HepG2 (cell line): ENCODE measurements at regions not wholly inside any gene's neighbourhood (a gene's known extent, or its start where the extent isn't known, plus 50 kb on each side); places are given as distances from the start of the nearest gene placed in this dataset.

ENCODE experiments used
- CBX5 ChIP-seq: sonication (generic); formaldehyde crosslinking; IDR thresholded peaks from 2 replicates; pipeline ENCODE4 v1.4.0; 2020; ENCODE audit warnings: missing genetic modification reagents, borderline replicate concordance
- CEBPB ChIP-seq: IDR thresholded peaks from 2 replicates; pipeline ENCODE4 v1.6.1; 2011; ENCODE audit warnings: low read depth, low read length, improper control_type of control experiment, borderline replicate concordance
- CREB1 ChIP-seq, 2 experiments: fragments of 450-650 bp in 1 of 2; IDR thresholded peaks; 2 replicates each; pipeline ENCODE4 v1.6.1; 2016 to 2017; ENCODE audit warnings: control low read depth in 1 of 2, mild to moderate bottlenecking in 1 of 2, missing compliant biosample characterization in 1 of 2, missing genetic modification characterization in 1 of 2
- EP300 ChIP-seq, 3 experiments: sonication (generic) in 1 of 3; formaldehyde crosslinking in 1 of 3; IDR thresholded peaks; 2 replicates each; pipeline versions ENCODE4 v1.5.1 to v1.6.1; 2011 to 2020; ENCODE audit warnings: low read depth in 2 of 3, low read length in 2 of 3, borderline replicate concordance in 1 of 3, improper control_type of control experiment in 1 of 3, mild to moderate bottlenecking in 1 of 3, missing genetic modification reagents in 1 of 3, moderate library complexity in 1 of 3
- NONO ChIP-seq, 2 experiments: fragments of 450-650 bp in 1 of 2; sonication (generic) in 1 of 2; formaldehyde crosslinking in 1 of 2; IDR thresholded peaks in 1 of 2; conservative IDR thresholded peaks in 1 of 2; 2 replicates each; pipeline versions ENCODE4 v1.6.1 to v1.8.0; 2017 to 2022; ENCODE audit warnings: mild to moderate bottlenecking in 1 of 2, missing genetic modification reagents in 1 of 2, moderate library complexity in 1 of 2
- NR2C2 ChIP-seq: sonication (generic); formaldehyde crosslinking; IDR thresholded peaks from 2 replicates; pipeline ENCODE4 v1.4.0; 2020; ENCODE audit warnings: missing genetic modification reagents, mild to moderate bottlenecking, moderate library complexity, borderline replicate concordance
- PITX1 ChIP-seq: sonication (generic); formaldehyde crosslinking; IDR thresholded peaks from 2 replicates; pipeline ENCODE4 v1.5.1; 2020; ENCODE audit warnings: mild to moderate bottlenecking, missing genetic modification reagents
- SOX6 ChIP-seq, 2 experiments: fragments of 450-650 bp in 1 of 2; sonication (generic) in 1 of 2; formaldehyde crosslinking in 1 of 2; IDR thresholded peaks; 2 replicates each; pipeline versions ENCODE4 v1.4.0 to v1.6.1; 2017 to 2020; ENCODE audit warnings: antibody characterized with exemption in 1 of 2, mild to moderate bottlenecking in 1 of 2, missing genetic modification reagents in 1 of 2
- TBX3 ChIP-seq: fragments of 450-650 bp; IDR thresholded peaks from 2 replicates; pipeline ENCODE4 v1.6.1; 2017; ENCODE audit warnings: antibody characterized with exemption, mild to moderate bottlenecking, inconsistent platforms, borderline replicate concordance
- ZNF563 ChIP-seq: sonication (generic); formaldehyde crosslinking; IDR thresholded peaks from 2 replicates; pipeline ENCODE4 v1.8.0; 2022; ENCODE audit warnings: mild to moderate bottlenecking, moderate library complexity, missing genetic modification reagents
- TF ChIP-seq, protein P1 (sequence below): sonication (generic); formaldehyde crosslinking; IDR thresholded peaks from 2 replicates; pipeline ENCODE4 v1.4.0; 2020; ENCODE audit warnings: mild to moderate bottlenecking, missing genetic modification reagents
- TF ChIP-seq, protein P2 (sequence below): sonication (generic); formaldehyde crosslinking; IDR thresholded peaks from 2 replicates; pipeline ENCODE4 v1.9.0; 2021; ENCODE audit warnings: mild to moderate bottlenecking, missing genetic modification reagents
- TF ChIP-seq, protein P3 (sequence below): sonication (generic); formaldehyde crosslinking; IDR thresholded peaks from 2 replicates; pipeline ENCODE4 v1.5.0; 2020; ENCODE audit warnings: mild to moderate bottlenecking, missing genetic modification reagents
- TF ChIP-seq, protein P4 (sequence below): sonication (generic); formaldehyde crosslinking; IDR thresholded peaks from 2 replicates; pipeline ENCODE4 v1.4.0; 2020; ENCODE audit warnings: missing genetic modification reagents, mild to moderate bottlenecking, borderline replicate concordance

DNA sequence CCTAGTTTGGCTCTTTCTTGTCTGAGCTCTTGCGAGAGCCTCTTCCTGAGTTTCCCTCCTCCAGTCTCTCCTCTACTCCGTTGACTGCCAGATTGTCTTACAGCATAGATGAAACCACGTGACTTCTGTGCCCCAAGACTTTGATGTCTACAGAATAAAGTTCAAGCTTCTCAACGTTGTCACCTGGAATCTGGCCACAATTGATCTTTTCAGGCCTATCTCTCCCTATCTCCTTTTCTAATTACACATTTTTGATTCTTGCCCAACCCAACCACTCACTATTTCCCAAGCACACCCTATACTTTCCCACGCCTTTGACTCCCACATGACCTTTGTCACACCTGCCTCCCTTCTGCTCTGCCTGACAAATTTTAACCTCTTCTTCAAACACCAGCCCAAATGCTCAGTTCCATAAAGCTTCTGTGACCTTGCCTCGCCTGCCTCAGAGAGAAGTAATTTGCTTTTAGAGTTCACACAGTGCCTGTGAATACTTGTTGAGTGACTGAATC, 52.4 kb upstream of the PMFBP1 start (continued):
- TF ChIP-seq, protein P1, sequence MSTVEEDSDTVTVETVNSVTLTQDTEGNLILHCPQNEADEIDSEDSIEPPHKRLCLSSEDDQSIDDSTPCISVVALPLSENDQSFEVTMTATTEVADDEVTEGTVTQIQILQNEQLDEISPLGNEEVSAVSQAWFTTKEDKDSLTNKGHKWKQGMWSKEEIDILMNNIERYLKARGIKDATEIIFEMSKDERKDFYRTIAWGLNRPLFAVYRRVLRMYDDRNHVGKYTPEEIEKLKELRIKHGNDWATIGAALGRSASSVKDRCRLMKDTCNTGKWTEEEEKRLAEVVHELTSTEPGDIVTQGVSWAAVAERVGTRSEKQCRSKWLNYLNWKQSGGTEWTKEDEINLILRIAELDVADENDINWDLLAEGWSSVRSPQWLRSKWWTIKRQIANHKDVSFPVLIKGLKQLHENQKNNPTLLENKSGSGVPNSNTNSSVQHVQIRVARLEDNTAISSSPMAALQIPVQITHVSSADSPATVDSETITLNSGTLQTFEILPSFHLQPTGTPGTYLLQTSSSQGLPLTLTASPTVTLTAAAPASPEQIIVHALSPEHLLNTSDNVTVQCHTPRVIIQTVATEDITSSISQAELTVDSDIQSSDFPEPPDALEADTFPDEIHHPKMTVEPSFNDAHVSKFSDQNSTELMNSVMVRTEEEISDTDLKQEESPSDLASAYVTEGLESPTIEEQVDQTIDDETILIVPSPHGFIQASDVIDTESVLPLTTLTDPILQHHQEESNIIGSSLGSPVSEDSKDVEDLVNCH, result no peak
- TF ChIP-seq CBX5 (CRISPR knock-in tag) (0 out of 2 replicates have a peak, but pooled peaks have one; percentile 26), CREB1 (IDR thresholded peaks at IDR 0.05) (no peak), CREB1 (CRISPR knock-in tag; IDR thresholded peaks at IDR 0.05) (0 out of 2 replicates have a peak, but pooled peaks have one; percentile 48), CEBPB (peak; percentile 82), ZNF563 (no peak), EP300 (IDR thresholded peaks at IDR 0.05; ENCODE audit: low read depth in 2 of 2, low read length in 2 of 2) (peak; percentile 63 to 77; a peak in 3 of 4 replicates), EP300 (CRISPR knock-in tag; IDR thresholded peaks at IDR 0.05; ENCODE audit: borderline replicate concordance) (no peak), NR2C2 (CRISPR knock-in tag) (peak; percentile 68), TBX3 (peak; percentile 85; the same call in 1 of the 2 replicates), SOX6 (IDR thresholded peaks at IDR 0.05) (no peak), SOX6 (CRISPR knock-in tag; IDR thresholded peaks at IDR 0.05) (peak; percentile 78; the same call in 1 of the 2 replicates), NONO (IDR thresholded peaks at IDR 0.05) (no peak), NONO (CRISPR knock-in tag; conservative IDR thresholded peaks at IDR 0.05) (0 out of 2 replicates have a peak, but pooled peaks have one; percentile 16), PITX1 (CRISPR knock-in tag) (peak; percentile 53; the same call in 1 of the 2 replicates)
- TF ChIP-seq, protein P2, sequence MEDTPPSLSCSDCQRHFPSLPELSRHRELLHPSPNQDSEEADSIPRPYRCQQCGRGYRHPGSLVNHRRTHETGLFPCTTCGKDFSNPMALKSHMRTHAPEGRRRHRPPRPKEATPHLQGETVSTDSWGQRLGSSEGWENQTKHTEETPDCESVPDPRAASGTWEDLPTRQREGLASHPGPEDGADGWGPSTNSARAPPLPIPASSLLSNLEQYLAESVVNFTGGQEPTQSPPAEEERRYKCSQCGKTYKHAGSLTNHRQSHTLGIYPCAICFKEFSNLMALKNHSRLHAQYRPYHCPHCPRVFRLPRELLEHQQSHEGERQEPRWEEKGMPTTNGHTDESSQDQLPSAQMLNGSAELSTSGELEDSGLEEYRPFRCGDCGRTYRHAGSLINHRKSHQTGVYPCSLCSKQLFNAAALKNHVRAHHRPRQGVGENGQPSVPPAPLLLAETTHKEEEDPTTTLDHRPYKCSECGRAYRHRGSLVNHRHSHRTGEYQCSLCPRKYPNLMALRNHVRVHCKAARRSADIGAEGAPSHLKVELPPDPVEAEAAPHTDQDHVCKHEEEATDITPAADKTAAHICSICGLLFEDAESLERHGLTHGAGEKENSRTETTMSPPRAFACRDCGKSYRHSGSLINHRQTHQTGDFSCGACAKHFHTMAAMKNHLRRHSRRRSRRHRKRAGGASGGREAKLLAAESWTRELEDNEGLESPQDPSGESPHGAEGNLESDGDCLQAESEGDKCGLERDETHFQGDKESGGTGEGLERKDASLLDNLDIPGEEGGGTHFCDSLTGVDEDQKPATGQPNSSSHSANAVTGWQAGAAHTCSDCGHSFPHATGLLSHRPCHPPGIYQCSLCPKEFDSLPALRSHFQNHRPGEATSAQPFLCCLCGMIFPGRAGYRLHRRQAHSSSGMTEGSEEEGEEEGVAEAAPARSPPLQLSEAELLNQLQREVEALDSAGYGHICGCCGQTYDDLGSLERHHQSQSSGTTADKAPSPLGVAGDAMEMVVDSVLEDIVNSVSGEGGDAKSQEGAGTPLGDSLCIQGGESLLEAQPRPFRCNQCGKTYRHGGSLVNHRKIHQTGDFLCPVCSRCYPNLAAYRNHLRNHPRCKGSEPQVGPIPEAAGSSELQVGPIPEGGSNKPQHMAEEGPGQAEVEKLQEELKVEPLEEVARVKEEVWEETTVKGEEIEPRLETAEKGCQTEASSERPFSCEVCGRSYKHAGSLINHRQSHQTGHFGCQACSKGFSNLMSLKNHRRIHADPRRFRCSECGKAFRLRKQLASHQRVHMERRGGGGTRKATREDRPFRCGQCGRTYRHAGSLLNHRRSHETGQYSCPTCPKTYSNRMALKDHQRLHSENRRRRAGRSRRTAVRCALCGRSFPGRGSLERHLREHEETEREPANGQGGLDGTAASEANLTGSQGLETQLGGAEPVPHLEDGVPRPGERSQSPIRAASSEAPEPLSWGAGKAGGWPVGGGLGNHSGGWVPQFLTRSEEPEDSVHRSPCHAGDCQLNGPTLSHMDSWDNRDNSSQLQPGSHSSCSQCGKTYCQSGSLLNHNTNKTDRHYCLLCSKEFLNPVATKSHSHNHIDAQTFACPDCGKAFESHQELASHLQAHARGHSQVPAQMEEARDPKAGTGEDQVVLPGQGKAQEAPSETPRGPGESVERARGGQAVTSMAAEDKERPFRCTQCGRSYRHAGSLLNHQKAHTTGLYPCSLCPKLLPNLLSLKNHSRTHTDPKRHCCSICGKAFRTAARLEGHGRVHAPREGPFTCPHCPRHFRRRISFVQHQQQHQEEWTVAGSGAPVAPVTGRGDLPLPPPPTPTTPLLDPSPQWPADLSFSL, result 0 out of 2 replicates have a peak, but pooled peaks have one; percentile 21
- TF ChIP-seq, protein P3, sequence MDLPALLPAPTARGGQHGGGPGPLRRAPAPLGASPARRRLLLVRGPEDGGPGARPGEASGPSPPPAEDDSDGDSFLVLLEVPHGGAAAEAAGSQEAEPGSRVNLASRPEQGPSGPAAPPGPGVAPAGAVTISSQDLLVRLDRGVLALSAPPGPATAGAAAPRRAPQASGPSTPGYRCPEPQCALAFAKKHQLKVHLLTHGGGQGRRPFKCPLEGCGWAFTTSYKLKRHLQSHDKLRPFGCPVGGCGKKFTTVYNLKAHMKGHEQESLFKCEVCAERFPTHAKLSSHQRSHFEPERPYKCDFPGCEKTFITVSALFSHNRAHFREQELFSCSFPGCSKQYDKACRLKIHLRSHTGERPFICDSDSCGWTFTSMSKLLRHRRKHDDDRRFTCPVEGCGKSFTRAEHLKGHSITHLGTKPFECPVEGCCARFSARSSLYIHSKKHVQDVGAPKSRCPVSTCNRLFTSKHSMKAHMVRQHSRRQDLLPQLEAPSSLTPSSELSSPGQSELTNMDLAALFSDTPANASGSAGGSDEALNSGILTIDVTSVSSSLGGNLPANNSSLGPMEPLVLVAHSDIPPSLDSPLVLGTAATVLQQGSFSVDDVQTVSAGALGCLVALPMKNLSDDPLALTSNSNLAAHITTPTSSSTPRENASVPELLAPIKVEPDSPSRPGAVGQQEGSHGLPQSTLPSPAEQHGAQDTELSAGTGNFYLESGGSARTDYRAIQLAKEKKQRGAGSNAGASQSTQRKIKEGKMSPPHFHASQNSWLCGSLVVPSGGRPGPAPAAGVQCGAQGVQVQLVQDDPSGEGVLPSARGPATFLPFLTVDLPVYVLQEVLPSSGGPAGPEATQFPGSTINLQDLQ, result no peak
- TF ChIP-seq, protein P4, sequence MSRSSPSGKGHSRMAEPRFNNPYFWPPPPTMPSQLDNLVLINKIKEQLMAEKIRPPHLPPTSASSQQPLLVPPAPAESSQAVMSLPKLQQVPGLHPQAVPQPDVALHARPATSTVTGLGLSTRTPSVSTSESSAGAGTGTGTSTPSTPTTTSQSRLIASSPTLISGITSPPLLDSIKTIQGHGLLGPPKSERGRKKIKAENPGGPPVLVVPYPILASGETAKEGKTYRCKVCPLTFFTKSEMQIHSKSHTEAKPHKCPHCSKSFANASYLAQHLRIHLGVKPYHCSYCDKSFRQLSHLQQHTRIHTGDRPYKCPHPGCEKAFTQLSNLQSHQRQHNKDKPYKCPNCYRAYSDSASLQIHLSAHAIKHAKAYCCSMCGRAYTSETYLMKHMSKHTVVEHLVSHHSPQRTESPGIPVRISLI (CRISPR knock-in tag), result no peak
